ENCODE measurements at regions not wholly inside any gene's neighbourhood (a gene's known extent, or its start where the extent isn't known, plus 50 kb on each side); places are given as distances from the start of the nearest gene placed in this dataset.

DNA sequence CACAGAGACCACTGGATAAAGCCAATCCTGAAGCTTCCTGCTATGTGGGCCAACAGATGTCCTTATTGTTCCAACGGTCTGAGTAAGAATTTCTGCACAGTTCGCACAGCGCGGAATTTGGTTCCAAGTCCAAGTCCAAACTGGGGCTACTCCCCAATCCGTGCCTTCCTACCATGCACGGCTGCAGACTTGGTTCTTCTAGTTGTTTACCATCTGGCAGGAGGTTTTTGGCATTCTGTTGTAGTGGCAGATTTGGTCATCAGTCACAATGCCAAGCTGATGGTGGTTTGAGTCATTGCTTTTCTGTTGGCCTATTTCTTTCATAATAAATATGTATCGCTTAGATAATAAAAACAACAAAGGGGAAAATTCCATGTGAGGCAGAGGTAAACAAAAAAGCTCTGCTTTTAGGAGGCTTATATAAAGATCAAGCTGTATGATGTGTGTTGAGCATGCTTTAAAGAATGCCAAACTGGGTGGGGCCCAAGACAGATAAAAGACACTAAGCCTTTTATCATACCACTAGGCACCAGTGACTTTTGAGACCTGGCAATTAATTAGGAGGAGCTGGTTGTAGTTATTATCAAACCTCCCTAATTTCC lies 52.5 kb upstream of the SYN3 start:
- no peak for DNase-seq (ENCODE audit: low read depth, low spot score)

DNA sequence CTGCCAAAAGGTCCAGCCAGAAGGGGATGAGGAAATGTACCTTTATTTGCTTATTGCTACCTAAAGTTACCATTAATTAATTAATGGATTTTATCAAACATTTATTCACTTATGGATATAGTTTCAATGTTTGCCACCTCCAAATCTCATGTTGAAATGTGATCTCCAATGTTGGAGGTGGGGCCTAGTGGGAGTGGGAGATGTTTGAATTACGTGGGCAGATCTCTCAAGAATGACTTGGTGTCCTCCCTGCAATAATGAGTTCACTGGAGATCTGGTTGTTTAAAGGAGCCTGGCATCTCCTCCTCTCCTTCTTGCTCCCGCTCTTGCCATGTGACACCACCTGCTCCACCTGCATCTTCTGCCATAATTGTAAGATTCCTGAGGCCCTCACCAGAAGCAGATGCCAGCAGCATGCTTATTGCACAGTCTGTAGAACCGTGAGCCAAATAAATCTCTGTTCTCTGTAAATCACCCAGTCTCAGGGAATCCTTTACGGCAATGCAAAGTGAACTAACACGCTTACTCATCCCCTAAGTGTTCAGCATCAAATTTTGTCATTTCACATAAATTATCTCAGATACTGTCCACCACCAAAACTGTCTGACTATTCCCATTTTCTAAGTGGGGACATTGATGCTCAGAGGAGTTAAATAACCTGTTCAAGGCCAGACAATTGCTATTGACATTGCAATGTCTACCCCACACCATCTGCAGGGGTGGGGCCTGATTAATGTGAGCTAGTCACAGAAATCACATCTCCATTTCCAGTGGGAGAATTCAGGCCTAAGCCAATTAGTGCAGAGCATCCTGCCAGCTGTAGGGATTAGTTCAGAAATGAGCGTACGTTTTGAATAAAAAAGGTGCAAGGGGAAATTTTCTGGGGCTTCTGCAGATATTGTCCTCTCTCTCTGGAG lies 51.6 kb upstream of the SYN3 start:
- no peaks in the 10 kb centered on the region for H3K9me3 Mint-ChIP-seq
- H3K4me1 Mint-ChIP-seq, result peaks cover 15% of the 10 kb centered on the region
- H3K36me3 Mint-ChIP-seq (ENCODE audit: low read depth), result no peaks in the 10 kb centered on the region
- peaks cover 4% of the 10 kb centered on the region for H3K27me3 Mint-ChIP-seq (ENCODE audit: low read depth)
- no peak for DNase-seq (ENCODE audit: low read depth, low spot score)
- TF ChIP-seq, protein P1, sequence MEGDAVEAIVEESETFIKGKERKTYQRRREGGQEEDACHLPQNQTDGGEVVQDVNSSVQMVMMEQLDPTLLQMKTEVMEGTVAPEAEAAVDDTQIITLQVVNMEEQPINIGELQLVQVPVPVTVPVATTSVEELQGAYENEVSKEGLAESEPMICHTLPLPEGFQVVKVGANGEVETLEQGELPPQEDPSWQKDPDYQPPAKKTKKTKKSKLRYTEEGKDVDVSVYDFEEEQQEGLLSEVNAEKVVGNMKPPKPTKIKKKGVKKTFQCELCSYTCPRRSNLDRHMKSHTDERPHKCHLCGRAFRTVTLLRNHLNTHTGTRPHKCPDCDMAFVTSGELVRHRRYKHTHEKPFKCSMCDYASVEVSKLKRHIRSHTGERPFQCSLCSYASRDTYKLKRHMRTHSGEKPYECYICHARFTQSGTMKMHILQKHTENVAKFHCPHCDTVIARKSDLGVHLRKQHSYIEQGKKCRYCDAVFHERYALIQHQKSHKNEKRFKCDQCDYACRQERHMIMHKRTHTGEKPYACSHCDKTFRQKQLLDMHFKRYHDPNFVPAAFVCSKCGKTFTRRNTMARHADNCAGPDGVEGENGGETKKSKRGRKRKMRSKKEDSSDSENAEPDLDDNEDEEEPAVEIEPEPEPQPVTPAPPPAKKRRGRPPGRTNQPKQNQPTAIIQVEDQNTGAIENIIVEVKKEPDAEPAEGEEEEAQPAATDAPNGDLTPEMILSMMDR (conservative IDR thresholded peaks at IDR 0.05), result no peak
- H3K27ac Mint-ChIP-seq (ENCODE audit: unreplicated experiment), result no peak overlapping the region
- no peak overlapping the region for H3K4me3 Mint-ChIP-seq

More for the DNA sequence above, 52.5 kb upstream of the SYN3 start:
- no peaks in the 10 kb centered on the region for H3K27me3 Mint-ChIP-seq (ENCODE audit: low read depth)
- peaks cover 15% of the 10 kb centered on the region for H3K4me1 Mint-ChIP-seq
- no peaks in the 10 kb centered on the region for H3K36me3 Mint-ChIP-seq (ENCODE audit: low read depth)
- TF ChIP-seq, protein P1 (conservative IDR thresholded peaks at IDR 0.05), result no peak
- no peak overlapping the region for H3K4me3 Mint-ChIP-seq
- no peak overlapping the region for H3K27ac Mint-ChIP-seq (ENCODE audit: unreplicated experiment)
- no peaks in the 10 kb centered on the region for H3K9me3 Mint-ChIP-seq

DNA sequence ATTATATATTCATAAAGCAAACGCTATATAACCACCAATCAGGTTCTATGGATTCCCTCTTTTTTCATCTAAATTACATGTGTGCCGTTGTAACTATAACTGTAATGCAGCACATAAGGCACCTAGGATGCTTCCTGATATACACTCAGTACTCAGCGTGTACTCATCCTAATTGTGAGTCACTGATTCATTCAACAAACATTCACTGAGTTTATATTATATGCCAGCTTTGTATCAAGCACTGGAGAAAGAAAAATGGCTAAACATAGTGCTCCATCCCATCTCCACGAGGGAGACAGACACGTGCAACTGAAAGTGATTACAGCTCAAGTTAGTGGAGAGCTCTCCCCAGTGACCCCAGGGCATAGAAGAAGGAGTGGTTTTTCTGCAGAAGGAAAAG lies 49.9 kb upstream of the SYN3 start:
- TF ChIP-seq, protein P1 (conservative IDR thresholded peaks at IDR 0.05), result no peak
- DNase-seq (ENCODE audit: low read depth, low spot score), result no peak
- H3K4me3 Mint-ChIP-seq, result no peak overlapping the region
- peaks cover 6% of the 10 kb centered on the region for H3K27me3 Mint-ChIP-seq (ENCODE audit: low read depth)
- peaks cover 15% of the 10 kb centered on the region for H3K4me1 Mint-ChIP-seq
- no peaks in the 10 kb centered on the region for H3K36me3 Mint-ChIP-seq (ENCODE audit: low read depth)
- no peaks in the 10 kb centered on the region for H3K9me3 Mint-ChIP-seq
- H3K27ac Mint-ChIP-seq (ENCODE audit: unreplicated experiment), result no peak overlapping the region

Measured in neural crest cell (in vitro differentiated cells).